RPMI8226 (cell line): ENCODE measurements at regions not wholly inside any gene's neighbourhood (a gene's known extent, or its start where the extent isn't known, plus 50 kb on each side); places are given as distances from the start of the nearest gene placed in this dataset.

ENCODE experiments used
- DNase-seq: peaks from one replicate; pipeline ENCODE4 v3.0.0-alpha.2; 2015

GRCh38 chr13:34046457-34046856 lies 228.5 kb downstream of the RFC3 start:
- no peak for DNase-seq

DNA sequence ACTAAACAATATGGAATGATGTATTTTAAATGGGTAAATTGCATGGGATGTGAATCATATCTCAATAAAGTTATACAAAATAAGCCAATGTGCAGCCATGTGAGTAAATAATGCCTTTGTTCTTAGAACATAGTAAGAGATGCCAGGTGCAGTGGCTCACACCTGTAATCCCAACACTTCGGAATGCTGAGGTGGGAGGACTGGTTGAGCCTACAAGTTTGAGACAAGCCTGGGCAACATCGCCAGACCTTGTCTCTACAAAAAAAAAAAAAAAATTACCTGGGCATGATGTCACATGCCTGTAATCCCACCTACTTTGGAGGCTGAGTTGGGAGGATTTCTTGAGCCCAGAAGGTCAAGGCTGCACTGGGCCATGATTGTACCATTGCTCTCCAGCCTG lies 230.7 kb downstream of the RFC3 start:
- DNase-seq: no peak

DNA sequence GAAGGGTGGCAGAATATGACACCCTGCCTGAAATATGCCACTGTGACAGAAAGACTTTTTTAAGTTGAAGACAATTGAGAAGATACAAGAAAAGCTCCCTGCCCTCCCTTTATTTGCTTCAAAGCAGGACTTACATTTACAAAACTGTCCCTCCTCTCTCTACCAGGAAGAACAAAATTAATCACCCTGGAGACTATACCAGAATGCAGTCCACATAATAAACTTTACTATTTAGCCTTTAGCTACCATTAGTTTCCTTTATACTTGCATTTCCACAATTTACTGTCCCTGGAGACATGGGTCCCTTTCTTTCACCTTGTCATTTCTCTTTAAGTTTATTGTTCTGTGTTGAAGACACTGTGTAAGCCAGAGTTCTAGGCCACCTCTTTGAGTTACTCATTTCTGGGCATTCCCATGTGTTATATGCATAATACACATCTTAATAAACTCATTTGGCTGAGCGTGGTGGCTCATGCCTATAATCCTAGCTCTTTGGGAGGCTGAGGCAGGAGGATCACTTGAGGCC lies 238.8 kb downstream of the RFC3 start:
- DNase-seq: no peak

- DNase-seq: no peak
These were observed 246.7 kb downstream of the RFC3 start for GRCh38 chr13:34064456-34065205.

DNA sequence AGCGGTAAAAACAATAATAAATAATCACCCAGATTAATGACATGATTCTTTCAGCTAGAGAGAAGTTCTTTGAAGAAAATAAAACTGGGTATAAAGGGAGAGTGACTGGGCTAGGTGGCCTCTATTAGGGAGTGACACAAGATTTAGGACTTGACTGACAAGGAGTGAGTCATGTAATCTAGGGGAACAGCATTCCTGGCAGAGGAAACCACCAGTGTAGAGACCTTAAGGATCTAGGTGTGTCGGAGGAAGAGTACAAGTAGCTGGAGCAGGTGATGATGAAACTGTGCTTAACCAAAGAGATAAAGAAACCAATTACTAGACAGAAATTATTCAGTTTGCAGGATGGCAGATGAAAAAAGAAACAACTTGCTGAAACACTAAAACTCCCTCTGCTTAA lies 248.0 kb downstream of the RFC3 start:
- no peak for DNase-seq

- no peak for DNase-seq
These were observed 248.4 kb downstream of the RFC3 start for GRCh38 chr13:34066344-34066743.

GRCh38 chr13:34070006-34070405 lies 252.1 kb downstream of the RFC3 start:
- DNase-seq: no peak

DNA sequence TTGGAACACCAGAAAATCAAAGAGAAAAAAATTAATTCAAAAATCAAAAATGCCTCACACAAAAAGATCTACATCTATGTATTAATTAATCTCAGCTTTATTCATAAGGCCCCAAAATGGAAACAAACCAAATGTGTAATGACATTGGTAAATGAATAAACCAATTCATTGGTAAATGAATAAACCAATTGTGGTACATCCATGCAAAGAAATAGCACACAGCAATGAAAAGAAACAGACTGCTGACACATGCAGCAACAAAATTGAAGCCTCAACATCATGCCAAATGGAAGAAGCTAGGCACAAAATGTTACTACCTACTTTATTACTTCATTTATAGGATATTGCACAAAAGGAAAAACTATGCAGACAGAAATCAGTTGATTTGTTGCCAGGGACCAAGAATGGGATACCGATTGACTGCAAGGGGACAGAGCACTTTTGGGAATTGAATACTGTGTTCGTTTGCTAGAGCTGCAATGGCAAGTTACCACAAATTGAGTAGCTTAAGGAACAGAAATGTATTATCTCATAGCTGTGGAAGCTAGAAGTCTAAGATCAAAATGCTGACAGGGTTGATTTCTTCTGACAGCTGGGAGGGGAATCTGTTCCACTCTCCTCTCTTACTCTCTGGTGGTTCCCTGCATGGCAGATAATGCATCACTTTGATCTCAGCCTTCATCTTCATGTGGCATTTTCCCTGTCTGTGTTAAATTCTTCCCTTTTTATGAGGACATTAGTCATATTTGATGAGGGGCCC lies 252.8 kb downstream of the RFC3 start:
- DNase-seq: no peak

GRCh38 chr13:34076319-34076718 lies 258.4 kb downstream of the RFC3 start:
- DNase-seq: no peak

DNA sequence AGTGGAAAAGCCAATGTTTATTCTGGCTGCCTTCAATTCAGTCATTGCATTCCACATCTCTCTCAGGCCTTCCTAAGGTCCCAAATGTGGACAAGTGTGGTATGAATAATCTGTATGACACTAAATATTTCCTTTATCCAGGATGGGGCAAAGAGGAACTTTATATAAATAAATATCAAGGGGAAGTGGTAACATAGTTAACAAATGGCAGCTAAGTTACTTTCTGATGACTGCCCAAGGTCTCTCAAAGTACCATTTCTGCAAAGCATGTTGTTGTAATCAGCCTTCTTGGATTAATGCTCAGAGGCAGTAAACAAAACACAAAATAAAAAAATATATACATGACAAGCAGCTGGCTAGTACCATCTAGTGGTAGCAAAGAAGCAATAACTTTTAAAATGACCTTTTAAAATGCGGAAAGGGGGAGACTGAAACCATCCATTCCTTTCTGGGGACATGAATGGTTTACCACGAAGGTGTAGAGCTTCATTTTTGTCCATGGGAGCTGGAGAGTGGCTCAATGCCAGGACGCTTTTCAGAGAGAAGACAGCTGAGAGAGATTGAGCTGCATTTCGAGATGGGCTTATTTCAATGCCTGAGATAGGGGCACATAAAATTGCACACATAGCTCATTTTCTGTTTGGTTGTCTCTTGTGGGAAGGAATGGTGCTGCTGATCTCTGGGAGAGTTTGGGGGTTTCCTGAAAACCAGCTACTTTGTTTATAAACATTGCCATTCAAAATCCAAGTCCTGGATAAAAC lies 259.2 kb downstream of the RFC3 start:
- DNase-seq: no peak

- no peak for DNase-seq
These were observed 260.5 kb downstream of the RFC3 start for GRCh38 chr13:34078334-34078999.

GRCh38 chr13:34085204-34085603 lies 267.3 kb downstream of the RFC3 start:
- no peak for DNase-seq

GRCh38 chr13:34086281-34086680 lies 268.3 kb downstream of the RFC3 start:
- DNase-seq: no peak

- DNase-seq: no peak
These were observed 269.8 kb downstream of the RFC3 start for GRCh38 chr13:34087791-34088190.

- DNase-seq: no peak
These were observed 285.9 kb downstream of the RFC3 start for GRCh38 chr13:34103854-34104253.

- no peak for DNase-seq
These were observed 286.9 kb downstream of the RFC3 start for GRCh38 chr13:34104853-34105252.

- no peak for DNase-seq
These were observed 289.9 kb downstream of the RFC3 start for GRCh38 chr13:34107806-34108205.

GRCh38 chr13:34108410-34108809 lies 290.5 kb downstream of the RFC3 start:
- DNase-seq: no peak

GRCh38 chr13:34114581-34114980 lies 296.6 kb downstream of the RFC3 start:
- peak; percentile 47 for DNase-seq

GRCh38 chr13:34116651-34117050 lies 298.7 kb downstream of the RFC3 start:
- DNase-seq: no peak

DNA sequence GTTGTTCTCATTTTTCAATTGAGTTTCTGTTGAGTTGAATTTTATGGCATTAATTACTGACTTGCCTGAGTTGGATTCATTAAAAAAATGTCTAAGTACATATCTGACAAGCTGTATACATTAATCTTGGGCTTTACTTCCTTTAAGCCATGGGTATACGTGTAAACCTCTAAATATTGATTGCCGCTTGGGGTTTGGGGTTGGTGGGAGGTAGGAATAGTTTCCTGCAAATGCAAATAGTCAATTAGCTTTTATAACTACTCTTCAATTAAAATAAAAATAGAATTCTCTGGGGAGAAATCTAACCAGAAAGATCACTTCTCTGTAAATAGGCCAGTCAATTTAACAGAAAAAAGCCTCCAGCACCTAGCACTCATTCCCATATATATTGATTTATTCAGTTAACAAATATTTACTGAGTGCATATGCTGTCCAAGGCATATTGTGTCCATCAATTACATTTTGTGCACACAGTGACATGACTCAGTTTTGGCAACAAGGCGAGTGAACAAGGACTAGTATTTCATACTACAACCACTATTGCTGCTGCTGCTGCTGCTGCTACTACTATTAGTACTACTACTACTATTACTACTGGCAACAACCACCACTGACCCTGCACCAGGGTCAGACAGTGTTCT lies 306.8 kb downstream of the RFC3 start:
- DNase-seq: no peak

- DNase-seq: no peak
These were observed 309.6 kb downstream of the RFC3 start for GRCh38 chr13:34127523-34127922.
